ENCODE measurements at regions not wholly inside any gene's neighbourhood (a gene's known extent, or its start where the extent isn't known, plus 50 kb on each side); places are given as distances from the start of the nearest gene placed in this dataset.

DNA sequence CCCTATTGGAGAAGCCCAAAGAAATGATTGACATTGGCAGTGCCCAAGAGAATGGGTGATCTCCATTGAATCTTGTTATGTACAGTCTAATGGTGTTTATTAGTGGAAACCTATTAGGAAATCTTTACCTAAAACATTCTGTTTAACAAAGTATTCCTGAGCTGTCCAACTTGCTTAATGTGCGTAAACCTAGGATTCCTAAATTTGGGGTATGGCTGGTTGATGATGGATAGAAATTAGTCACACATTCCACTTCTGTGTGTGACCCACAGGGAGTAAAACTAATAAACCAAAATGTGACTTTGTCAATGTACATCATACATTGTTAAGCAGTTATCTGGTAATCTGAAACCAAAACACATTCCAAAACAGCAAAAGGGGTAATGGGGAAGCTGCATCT, 761.3 kb downstream of the FSCB start:
- H3K9me3 ChIP-seq (ENCODE audit: control insufficient read depth, insufficient read depth, low read depth, low read length) = no peaks in the 10 kb centered on the region
- H3K4me1 ChIP-seq (ENCODE audit: control insufficient read depth, insufficient read depth, low read length) = no peaks in the 10 kb centered on the region
- ChIA-PET CTCF (no interaction called here), POLR2A (no interaction called here)
- TF ChIP-seq, protein P1, sequence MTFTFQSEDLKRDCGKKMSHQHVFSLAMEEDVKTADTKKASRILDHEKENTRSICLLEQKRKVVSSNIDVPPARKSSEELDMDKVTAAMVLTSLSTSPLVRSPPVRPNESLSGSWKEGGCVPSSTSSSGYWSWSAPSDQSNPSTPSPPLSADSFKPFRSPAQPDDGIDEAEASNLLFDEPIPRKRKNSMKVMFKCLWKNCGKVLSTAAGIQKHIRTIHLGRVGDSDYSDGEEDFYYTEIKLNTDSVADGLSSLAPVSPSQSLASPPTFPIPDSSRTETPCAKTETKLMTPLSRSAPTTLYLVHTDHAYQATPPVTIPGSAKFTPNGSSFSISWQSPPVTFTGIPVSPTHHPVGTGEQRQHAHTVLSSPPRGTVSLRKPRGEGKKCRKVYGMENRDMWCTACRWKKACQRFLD (tag by site-specific recombination; IDR thresholded peaks at IDR 0.05) = no peak
- TF ChIP-seq, protein P2, sequence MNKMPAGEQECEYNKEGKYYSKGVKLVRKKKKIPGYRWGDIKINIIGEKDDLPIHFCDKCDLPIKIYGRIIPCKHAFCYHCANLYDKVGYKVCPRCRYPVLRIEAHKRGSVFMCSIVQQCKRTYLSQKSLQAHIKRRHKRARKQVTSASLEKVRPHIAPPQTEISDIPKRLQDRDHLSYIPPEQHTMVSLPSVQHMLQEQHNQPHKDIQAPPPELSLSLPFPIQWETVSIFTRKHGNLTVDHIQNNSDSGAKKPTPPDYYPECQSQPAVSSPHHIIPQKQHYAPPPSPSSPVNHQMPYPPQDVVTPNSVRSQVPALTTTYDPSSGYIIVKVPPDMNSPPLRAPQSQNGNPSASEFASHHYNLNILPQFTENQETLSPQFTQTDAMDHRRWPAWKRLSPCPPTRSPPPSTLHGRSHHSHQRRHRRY (tag by site-specific recombination; IDR thresholded peaks at IDR 0.05) = no peak
- TF ChIP-seq ZNF121 (tag by site-specific recombination; IDR thresholded peaks at IDR 0.05) (no peak), ZNF596 (tag by site-specific recombination; IDR thresholded peaks at IDR 0.05) (no peak), WT1 (tag by site-specific recombination; IDR thresholded peaks at IDR 0.05) (no peak), ZFP3 (tag by site-specific recombination; IDR thresholded peaks at IDR 0.05; ENCODE audit: low read depth) (no peak), ZNF221 (tag by site-specific recombination; IDR thresholded peaks at IDR 0.05; ENCODE audit: borderline replicate concordance) (no peak), ZNF785 (tag by site-specific recombination; IDR thresholded peaks at IDR 0.05) (no peak), KLF7 (tag by site-specific recombination; IDR thresholded peaks at IDR 0.05; ENCODE audit: borderline replicate concordance) (no peak), ZNF629 (tag by site-specific recombination; IDR thresholded peaks at IDR 0.05) (no peak), ZBTB8A (tag by site-specific recombination; IDR thresholded peaks at IDR 0.05) (no peak)
- TF ChIP-seq, protein P3, sequence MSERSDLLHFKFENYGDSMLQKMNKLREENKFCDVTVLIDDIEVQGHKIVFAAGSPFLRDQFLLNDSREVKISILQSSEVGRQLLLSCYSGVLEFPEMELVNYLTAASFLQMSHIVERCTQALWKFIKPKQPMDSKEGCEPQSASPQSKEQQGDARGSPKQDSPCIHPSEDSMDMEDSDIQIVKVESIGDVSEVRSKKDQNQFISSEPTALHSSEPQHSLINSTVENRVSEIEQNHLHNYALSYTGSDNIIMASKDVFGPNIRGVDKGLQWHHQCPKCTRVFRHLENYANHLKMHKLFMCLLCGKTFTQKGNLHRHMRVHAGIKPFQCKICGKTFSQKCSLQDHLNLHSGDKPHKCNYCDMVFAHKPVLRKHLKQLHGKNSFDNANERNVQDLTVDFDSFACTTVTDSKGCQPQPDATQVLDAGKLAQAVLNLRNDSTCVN (tag by site-specific recombination; optimal IDR thresholded peaks at IDR 0.05) = no peak
- no peak overlapping the region for H3K4me3 ChIP-seq (ENCODE audit: low read depth, low read length)
- H3K27ac ChIP-seq (ENCODE audit: extremely low read depth, low read depth, low read length) = no peak overlapping the region
- H3K36me3 ChIP-seq (ENCODE audit: control insufficient read depth in 2 of 2, insufficient read depth in 1 of 2, low read length in 2 of 2) = no peaks in the 10 kb centered on the region

DNA sequence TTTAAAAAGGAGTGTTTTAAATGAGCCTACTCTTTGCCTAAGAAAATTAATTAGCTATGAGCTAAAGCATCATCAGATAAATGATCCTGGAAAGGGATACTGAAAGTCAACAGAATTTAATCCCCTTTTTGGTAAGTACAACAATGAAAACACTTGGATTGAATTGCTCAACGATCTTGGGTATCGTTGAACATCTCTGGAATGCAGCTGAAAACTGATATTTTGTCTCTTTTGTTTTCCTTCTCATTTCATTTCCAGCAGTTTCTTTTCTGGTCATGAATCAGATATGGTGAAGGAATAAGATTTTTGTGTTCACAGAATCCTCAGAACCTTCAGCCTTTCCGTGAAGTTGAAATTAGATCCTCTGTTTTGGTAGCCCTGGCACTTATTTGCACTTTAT, 771.2 kb downstream of the FSCB start:
- H3K9me3 ChIP-seq (ENCODE audit: control insufficient read depth, insufficient read depth, low read depth, low read length) = no peaks in the 10 kb centered on the region
- ChIA-PET POLR2A (no interaction called here), CTCF (no interaction called here)
- no peaks in the 10 kb centered on the region for H3K36me3 ChIP-seq (ENCODE audit: control insufficient read depth in 2 of 2, insufficient read depth in 1 of 2, low read length in 2 of 2)
- H3K27ac ChIP-seq (ENCODE audit: extremely low read depth, low read depth, low read length) = no peak overlapping the region
- no peak overlapping the region for H3K4me3 ChIP-seq (ENCODE audit: low read depth, low read length)
- TF ChIP-seq, protein P4, sequence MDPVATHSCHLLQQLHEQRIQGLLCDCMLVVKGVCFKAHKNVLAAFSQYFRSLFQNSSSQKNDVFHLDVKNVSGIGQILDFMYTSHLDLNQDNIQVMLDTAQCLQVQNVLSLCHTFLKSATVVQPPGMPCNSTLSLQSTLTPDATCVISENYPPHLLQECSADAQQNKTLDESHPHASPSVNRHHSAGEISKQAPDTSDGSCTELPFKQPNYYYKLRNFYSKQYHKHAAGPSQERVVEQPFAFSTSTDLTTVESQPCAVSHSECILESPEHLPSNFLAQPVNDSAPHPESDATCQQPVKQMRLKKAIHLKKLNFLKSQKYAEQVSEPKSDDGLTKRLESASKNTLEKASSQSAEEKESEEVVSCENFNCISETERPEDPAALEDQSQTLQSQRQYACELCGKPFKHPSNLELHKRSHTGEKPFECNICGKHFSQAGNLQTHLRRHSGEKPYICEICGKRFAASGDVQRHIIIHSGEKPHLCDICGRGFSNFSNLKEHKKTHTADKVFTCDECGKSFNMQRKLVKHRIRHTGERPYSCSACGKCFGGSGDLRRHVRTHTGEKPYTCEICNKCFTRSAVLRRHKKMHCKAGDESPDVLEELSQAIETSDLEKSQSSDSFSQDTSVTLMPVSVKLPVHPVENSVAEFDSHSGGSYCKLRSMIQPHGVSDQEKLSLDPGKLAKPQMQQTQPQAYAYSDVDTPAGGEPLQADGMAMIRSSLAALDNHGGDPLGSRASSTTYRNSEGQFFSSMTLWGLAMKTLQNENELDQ (tag by site-specific recombination; IDR thresholded peaks at IDR 0.05; ENCODE audit: low read depth) = no peak
- TF ChIP-seq ZNF768 (tag by site-specific recombination; IDR thresholded peaks at IDR 0.05) = no peak
- TF ChIP-seq ZNF248 (tag by site-specific recombination; IDR thresholded peaks at IDR 0.05) = no peak
- TF ChIP-seq ZNF560 (tag by site-specific recombination; IDR thresholded peaks at IDR 0.05; ENCODE audit: borderline replicate concordance) = no peak
- no peak for TF ChIP-seq ZNF777 (tag by site-specific recombination; IDR thresholded peaks at IDR 0.05; ENCODE audit: borderline replicate concordance)
- no peak for TF ChIP-seq RBAK (tag by site-specific recombination; IDR thresholded peaks at IDR 0.05)
- no peaks in the 10 kb centered on the region for H3K4me1 ChIP-seq (ENCODE audit: control insufficient read depth, insufficient read depth, low read length)

Measured in HEK293 (cell line).